Coronary artery (tissue), 2 donors: ENCODE measurements at regions not wholly inside any gene's neighbourhood (a gene's known extent, or its start where the extent isn't known, plus 50 kb on each side); places are given as distances from the start of the nearest gene placed in this dataset.
"Not testable (repeated sequence)": the region's sequence is repeated elsewhere in the genome, so short reads cannot be mapped to it uniquely, and the experiment has no call there.

Experiments used
- DNase-seq: peaks from one replicate; pipeline ENCODE4 v3.0.0-alpha.2; 2017; ENCODE audit warnings: low spot score
- H3K27ac ChIP-seq, 2 donors: fragments of 200-600 bp; sonication (generic); one replicate each; pipeline ENCODE4 v1.5.1; 2016 to 2019
- H3K4me3 ChIP-seq: fragments of 200-600 bp; sonication (generic); 2 replicates; pipeline ENCODE4 v1.5.1; 2016; ENCODE audit warnings: mild to moderate bottlenecking, moderate library complexity
- TF ChIP-seq, protein P1 (sequence below): fragments of 200-600 bp; sonication (generic); IDR thresholded peaks from one replicate; pipeline ENCODE4 v1.5.1; 2019; ENCODE audit warnings: antibody characterized with exemption

DNA sequence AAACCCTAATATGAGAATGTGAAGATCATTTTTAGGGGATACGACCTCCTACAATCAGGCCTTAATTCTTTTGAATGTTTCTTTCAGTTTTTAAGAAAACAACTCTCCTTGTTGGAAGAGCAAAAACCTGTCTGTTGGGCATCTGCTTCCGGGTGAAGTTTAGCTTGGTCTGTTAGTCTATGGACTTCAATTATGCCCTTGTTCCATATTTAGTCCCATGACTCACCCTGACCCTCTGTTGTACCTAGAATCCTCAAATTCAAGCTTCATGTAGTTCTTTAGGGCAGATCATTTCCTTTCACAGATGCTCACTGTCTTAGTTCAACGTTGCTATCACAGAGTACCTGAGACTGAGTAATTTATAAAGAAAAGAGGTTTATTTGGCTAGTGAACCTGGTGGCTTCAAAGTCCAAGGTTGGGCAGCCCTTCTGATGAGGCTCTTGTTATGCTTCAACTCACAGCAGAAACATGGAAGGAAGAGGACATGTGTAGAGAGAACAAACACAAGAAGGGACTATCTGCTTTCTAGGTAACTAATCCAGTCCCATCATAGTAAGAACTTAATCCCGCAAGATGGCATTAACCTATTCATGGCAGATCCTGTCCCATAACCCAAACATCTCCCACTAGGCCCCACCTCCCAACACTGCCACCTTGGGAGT is 82.5 kb upstream of the SERPINE2 start:
- TF ChIP-seq, protein P1, sequence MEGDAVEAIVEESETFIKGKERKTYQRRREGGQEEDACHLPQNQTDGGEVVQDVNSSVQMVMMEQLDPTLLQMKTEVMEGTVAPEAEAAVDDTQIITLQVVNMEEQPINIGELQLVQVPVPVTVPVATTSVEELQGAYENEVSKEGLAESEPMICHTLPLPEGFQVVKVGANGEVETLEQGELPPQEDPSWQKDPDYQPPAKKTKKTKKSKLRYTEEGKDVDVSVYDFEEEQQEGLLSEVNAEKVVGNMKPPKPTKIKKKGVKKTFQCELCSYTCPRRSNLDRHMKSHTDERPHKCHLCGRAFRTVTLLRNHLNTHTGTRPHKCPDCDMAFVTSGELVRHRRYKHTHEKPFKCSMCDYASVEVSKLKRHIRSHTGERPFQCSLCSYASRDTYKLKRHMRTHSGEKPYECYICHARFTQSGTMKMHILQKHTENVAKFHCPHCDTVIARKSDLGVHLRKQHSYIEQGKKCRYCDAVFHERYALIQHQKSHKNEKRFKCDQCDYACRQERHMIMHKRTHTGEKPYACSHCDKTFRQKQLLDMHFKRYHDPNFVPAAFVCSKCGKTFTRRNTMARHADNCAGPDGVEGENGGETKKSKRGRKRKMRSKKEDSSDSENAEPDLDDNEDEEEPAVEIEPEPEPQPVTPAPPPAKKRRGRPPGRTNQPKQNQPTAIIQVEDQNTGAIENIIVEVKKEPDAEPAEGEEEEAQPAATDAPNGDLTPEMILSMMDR: no peak
- no peak overlapping the region for H3K27ac ChIP-seq
- H3K4me3 ChIP-seq: no peak overlapping the region
- no peak for DNase-seq

DNA sequence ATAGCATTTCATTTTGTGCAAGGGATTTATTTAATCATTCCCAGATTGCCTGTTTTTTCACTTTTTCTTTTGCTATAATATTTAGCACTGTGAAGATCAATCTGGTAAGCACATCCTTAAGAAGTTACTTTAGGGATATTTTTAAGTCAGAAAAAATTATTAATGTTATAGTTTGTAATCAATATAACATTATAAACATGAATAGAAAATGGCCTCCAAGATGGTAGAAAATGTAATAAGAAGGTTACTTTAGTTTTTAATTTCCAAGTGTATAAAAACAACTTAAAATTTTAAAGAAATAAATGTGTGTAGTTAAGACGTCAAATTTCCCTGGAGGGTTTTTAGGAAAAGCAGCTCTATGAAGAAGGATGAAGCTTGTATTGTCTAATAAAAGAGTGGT is 81.9 kb upstream of the SERPINE2 start:
- no peak for DNase-seq
- TF ChIP-seq, protein P1: no peak

DNA sequence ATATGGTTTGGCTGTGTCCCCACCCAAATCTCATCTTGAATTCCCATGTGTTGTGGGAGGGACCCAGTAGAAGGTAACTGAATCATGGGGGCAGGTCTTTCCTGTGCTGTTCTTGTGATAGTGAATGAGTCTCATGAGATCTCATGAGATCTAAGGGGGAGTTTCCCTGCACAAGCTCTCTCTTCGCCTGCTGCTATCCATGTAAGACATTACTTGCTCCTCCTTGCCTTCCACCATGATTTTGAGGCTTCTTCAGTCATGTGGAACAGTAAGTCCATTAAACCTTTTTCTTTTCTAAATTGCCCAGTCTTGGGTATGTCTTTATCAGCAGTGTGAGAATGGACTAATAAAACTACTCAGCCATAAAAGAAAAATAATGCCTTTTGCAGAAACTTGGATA is 80.8 kb upstream of the SERPINE2 start:
- DNase-seq, H3K4me3 ChIP-seq, H3K27ac ChIP-seq: not testable (repeated sequence)

More for the DNA sequence above, 81.9 kb upstream of the SERPINE2 start:
- Histone ChIP-seq H3K27ac (no peak overlapping the region), H3K4me3 (no peak overlapping the region)

DNA sequence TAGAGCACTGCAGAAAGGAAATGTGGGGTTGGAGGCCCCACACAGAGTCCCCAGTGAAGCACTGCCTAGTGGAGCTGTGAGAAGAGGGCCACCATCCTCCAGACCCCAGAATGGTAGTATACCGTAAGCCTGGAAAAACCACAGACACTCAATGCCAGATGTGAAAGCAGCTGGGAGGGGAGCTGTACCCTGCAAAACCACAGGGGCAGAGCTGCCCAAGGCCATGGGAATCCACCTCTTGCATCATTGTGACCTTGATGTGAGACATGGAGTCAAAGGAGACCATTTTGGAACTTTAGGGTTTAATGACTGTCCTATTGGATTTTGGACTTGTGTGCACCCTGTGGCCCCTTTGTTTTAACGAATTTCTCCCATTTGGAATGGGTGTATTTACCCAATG is 75.3 kb upstream of the SERPINE2 start:
- no peak for DNase-seq
- TF ChIP-seq, protein P1: no peak
- H3K27ac ChIP-seq: no peak overlapping the region
- no peak overlapping the region for H3K4me3 ChIP-seq

DNA sequence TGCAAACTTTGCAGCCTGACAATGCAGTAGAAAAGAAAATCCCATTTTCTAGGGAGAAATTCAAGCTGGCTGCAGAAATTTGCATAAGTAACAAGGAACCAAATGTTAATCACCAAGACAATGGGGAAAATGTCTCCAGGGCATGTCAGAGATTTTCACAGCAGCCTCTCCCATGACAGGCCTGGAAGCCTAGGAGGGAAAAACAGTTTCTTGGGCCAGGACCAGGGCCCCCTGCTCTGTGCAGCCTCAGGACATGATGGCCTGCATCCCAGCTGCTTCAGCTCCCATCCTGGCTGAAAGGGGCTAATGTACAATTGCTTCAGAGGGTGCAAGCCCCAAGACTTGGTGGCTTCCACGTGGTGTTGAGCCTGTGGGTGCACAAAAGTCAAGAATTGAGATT is 74.8 kb upstream of the SERPINE2 start:
- H3K4me3 ChIP-seq, H3K27ac ChIP-seq, DNase-seq: not testable (repeated sequence)

DNA sequence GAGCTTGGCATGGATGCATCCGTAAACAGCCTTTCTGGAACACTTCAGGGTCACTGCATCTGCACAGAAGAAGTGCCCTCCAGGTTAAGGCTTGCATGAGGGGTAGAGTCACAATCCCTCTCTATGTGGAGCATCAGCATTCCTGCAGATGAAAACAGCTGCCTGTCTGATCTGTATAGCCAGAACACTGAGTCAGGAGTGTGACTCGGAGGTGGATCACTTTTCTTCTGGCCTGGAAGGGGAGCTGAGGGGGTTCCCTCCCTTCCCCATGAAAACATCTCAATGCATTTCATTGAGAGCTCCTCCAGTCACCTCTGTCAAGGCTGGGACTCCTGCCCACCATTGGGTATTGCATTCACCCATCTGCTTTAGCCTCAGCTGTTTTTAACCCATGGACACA is 72.5 kb upstream of the SERPINE2 start:
- TF ChIP-seq, protein P1: no peak

DNA sequence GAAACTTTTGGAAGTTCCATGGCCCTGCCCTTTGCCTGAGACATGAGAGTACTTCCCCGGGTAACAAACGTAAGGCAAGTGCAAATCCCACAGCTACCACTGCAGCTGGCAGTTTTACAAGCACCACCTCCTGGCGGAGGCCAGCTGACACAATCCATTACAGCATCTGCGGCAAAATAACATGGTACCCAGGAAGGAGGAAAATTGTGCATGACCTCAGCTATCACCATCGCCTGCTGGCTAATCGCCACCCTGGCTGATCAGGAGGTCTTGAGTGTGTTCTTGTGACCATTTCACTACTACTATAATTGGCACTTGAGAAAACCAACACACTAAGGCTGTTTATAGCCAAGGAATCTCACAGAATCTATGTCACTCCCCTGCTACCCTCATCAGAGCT is 71.7 kb upstream of the SERPINE2 start:
- no peak overlapping the region for H3K4me3 ChIP-seq
- TF ChIP-seq, protein P1: no peak
- no peak overlapping the region for H3K27ac ChIP-seq
- DNase-seq: no peak

More for the DNA sequence above, 72.5 kb upstream of the SERPINE2 start:
- H3K27ac ChIP-seq: no peak overlapping the region
- H3K4me3 ChIP-seq: no peak overlapping the region
- DNase-seq: no peak

DNA sequence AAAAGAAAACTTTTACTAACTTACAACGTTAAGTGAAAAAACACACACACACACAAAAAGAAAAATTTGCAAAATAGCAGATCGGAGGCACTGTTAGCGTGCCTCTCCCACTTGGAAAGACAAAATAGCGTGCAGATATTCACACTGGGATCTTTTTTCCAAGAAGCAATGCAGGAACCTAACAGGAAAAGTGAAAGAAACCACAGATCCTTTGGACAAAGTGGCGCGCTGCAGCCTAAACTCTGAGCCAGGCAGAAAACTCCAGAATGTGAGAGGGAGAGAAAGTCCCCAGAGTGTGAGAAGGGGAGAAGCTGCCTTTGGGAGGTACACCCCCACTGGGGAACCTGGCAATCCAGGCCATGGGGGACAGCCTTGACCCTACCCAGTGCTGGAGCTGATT is 70.7 kb upstream of the SERPINE2 start:
- Histone ChIP-seq H3K4me3 (no peak overlapping the region), H3K27ac (no peak overlapping the region)
- TF ChIP-seq, protein P1: no peak
- DNase-seq: no peak
